Activated CD8-positive, alpha-beta T cell treated with anti-CD3 and anti-CD28 coated beads for 36 hours (primary cell): ENCODE measurements at regions not wholly inside any gene's neighbourhood (a gene's known extent, or its start where the extent isn't known, plus 50 kb on each side); places are given as distances from the start of the nearest gene placed in this dataset.
"Not testable (repeated sequence)": the region's sequence is repeated elsewhere in the genome, so short reads cannot be mapped to it uniquely, and the experiment has no call there.

Source experiments
- ATAC-seq: fragments of 200-7000 bp; cut with Tn5 transposase; one replicate; pipeline ENCODE4 v1.10.0; 2021; ENCODE audit warnings: mild to moderate bottlenecking, moderate library complexity
- CTCF ChIA-PET: fragments of 350-600 bp; sonication (Branson Sonifier 250); formaldehyde crosslinking; loops from one replicate; lab custom pipeline; 2021; ENCODE audit warnings: antibody characterized with exemption; lab: Charles Lee
- POLR2A ChIA-PET: fragments of 350-600 bp; sonication (Branson Sonifier 250); formaldehyde crosslinking; loops from one replicate; lab custom pipeline; 2021; ENCODE audit warnings: antibody characterized with exemption; lab: Charles Lee
- DNase-seq: peaks from one replicate; pipeline ENCODE4 v3.0.0-alpha.2; 2020
- H3K27ac Mint-ChIP-seq: one replicate; pipeline ENCODE4 v1.8.0; 2021; ENCODE audit warnings: mild to moderate bottlenecking, mixed read lengths
- H3K27me3 Mint-ChIP-seq: one replicate; pipeline ENCODE4 v1.8.0; 2021; ENCODE audit warnings: mixed read lengths
- H3K36me3 Mint-ChIP-seq: one replicate; pipeline ENCODE4 v1.8.0; 2021; ENCODE audit warnings: low read depth, mixed read lengths
- H3K4me1 Mint-ChIP-seq: one replicate; pipeline ENCODE4 v1.8.0; 2021; ENCODE audit warnings: low read depth, mixed read lengths
- H3K4me3 Mint-ChIP-seq: one replicate; pipeline ENCODE4 v1.8.0; 2021; ENCODE audit warnings: mild to moderate bottlenecking, moderate library complexity, mixed read lengths
- H3K9me3 Mint-ChIP-seq: one replicate; pipeline ENCODE4 v1.8.0; 2021; ENCODE audit warnings: mixed read lengths
- intact Hi-C: fragments of 100-400 bp; cut with micrococcal nuclease; formaldehyde crosslinking; loops from one replicate; pipeline ENCODE4 v1.10.0; 2022
- TF ChIP-seq, protein P1 (sequence below): fragments of 200-600 bp; IDR thresholded peaks from one replicate; pipeline ENCODE4 v1.8.0; 2022; ENCODE audit warnings: antibody characterized with exemption, mild to moderate bottlenecking

DNA sequence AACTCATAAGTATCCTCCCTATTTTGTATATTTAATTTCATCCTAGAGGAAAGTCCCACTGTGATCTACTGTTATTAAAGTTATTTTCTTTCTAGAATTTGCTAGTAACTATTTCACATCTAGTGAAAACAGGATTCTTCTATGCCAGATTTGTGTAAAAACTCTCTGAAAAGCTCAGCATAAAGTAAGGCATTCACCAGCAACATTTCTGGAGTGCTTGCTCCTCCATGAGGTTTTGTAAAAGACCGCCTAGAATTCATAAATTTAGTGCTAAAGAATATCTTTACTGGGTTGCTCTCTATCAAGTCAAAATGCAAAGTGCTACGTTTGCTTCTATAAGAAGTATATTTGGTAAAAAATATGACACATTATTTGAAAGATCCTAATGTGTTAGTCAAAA, 173.5 kb upstream of the IRAK1BP1 start:
- H3K9me3 Mint-ChIP-seq, result no peaks in the 10 kb centered on the region
- ChIA-PET CTCF (no interaction called here), POLR2A (no interaction called here)
- TF ChIP-seq, protein P1, sequence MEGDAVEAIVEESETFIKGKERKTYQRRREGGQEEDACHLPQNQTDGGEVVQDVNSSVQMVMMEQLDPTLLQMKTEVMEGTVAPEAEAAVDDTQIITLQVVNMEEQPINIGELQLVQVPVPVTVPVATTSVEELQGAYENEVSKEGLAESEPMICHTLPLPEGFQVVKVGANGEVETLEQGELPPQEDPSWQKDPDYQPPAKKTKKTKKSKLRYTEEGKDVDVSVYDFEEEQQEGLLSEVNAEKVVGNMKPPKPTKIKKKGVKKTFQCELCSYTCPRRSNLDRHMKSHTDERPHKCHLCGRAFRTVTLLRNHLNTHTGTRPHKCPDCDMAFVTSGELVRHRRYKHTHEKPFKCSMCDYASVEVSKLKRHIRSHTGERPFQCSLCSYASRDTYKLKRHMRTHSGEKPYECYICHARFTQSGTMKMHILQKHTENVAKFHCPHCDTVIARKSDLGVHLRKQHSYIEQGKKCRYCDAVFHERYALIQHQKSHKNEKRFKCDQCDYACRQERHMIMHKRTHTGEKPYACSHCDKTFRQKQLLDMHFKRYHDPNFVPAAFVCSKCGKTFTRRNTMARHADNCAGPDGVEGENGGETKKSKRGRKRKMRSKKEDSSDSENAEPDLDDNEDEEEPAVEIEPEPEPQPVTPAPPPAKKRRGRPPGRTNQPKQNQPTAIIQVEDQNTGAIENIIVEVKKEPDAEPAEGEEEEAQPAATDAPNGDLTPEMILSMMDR, result no peak
- no peaks in the 10 kb centered on the region for H3K27me3 Mint-ChIP-seq
- no peak overlapping the region for H3K4me3 Mint-ChIP-seq
- ATAC-seq, result no peak
- DNase-seq, result no peak
- no peak overlapping the region for H3K27ac Mint-ChIP-seq
- no peaks in the 10 kb centered on the region for H3K36me3 Mint-ChIP-seq
- intact Hi-C loops, result no loop called here
- H3K4me1 Mint-ChIP-seq, result no peaks in the 10 kb centered on the region

DNA sequence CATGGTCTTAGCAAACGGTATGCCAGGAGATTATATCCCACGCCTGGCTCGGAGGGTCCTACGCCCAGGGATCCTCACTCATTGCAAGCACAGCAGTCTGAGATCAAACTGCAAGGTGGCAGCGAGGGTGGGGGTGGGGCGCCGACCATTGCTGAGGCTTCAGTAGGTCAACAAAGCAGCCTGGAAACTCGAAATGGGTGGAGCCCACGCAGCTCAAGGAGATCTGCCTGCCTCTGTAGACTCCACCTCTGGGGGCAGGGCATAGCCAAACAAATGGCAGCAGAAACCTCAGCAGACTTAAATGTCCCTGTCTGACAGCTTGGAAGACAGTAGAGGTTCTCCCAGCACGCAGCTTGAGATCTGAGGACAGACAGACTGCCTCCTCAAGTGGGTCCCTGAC, 172.7 kb upstream of the IRAK1BP1 start:
- ATAC-seq, POLR2A ChIA-PET, H3K36me3 Mint-ChIP-seq, intact Hi-C loops, H3K27ac Mint-ChIP-seq, H3K4me3 Mint-ChIP-seq, DNase-seq, H3K4me1 Mint-ChIP-seq, H3K27me3 Mint-ChIP-seq, H3K9me3 Mint-ChIP-seq: not testable (repeated sequence)
- CTCF ChIA-PET, result interaction anchor here (0.6 kb wide), 1 partner anchor 1138 kb away, joined by 4 read pairs; no protein-coding TSS in a partner anchor

DNA sequence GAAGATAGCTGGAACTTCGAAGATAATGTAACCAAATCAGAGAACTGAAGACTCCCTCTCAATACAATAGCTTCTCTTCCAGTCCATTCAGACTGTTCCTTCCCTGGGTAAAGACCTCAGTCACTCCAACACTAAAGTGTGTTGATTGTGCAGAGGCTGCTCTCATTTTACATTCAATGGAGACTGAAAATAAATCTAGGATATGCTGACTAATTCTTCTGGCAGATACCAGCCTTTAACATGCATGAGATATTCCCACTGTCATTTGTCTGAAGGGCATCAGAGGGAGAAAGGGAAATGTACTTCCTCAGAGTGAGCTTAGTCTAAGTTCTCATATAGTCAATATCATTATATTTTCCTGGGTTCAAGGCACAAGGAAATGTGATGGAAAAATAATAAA, 166.4 kb upstream of the IRAK1BP1 start:
- CTCF ChIA-PET, result no interaction called here
- no peaks in the 10 kb centered on the region for H3K4me1 Mint-ChIP-seq
- H3K27ac Mint-ChIP-seq, result no peak overlapping the region
- H3K27me3 Mint-ChIP-seq, result no peaks in the 10 kb centered on the region
- intact Hi-C loops, result no loop called here
- TF ChIP-seq, protein P1, result no peak
- H3K36me3 Mint-ChIP-seq, result no peaks in the 10 kb centered on the region
- no peaks in the 10 kb centered on the region for H3K9me3 Mint-ChIP-seq
- no peak overlapping the region for H3K4me3 Mint-ChIP-seq
- POLR2A ChIA-PET, result no interaction called here
- no peak for ATAC-seq
- DNase-seq, result no peak

DNA sequence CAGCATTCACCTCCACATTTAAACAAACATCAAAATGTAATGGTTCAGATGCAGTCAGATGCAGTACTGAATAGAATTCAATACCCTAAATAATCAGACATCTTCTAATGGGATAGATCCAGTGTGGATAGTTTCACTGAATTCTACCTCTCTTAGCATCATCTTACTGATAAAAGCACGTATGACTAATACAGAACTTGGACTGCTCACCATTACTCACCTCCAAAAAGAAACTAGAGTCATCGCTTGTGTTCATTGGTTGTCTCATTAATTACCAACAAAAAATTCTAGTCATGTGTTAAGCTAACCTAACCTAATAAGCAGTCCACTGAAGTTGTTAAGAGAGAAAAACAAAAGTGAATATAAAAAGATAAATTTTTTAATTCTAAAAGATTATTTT, 165.9 kb upstream of the IRAK1BP1 start:
- H3K27ac Mint-ChIP-seq, result no peak overlapping the region
- CTCF ChIA-PET, result no interaction called here
- H3K36me3 Mint-ChIP-seq, result no peaks in the 10 kb centered on the region
- intact Hi-C loops, result no loop called here
- no peak overlapping the region for H3K4me3 Mint-ChIP-seq
- DNase-seq, result no peak
- POLR2A ChIA-PET, result no interaction called here
- no peaks in the 10 kb centered on the region for H3K9me3 Mint-ChIP-seq
- ATAC-seq, result no peak
- H3K27me3 Mint-ChIP-seq, result no peaks in the 10 kb centered on the region
- TF ChIP-seq, protein P1, result no peak
- no peaks in the 10 kb centered on the region for H3K4me1 Mint-ChIP-seq

DNA sequence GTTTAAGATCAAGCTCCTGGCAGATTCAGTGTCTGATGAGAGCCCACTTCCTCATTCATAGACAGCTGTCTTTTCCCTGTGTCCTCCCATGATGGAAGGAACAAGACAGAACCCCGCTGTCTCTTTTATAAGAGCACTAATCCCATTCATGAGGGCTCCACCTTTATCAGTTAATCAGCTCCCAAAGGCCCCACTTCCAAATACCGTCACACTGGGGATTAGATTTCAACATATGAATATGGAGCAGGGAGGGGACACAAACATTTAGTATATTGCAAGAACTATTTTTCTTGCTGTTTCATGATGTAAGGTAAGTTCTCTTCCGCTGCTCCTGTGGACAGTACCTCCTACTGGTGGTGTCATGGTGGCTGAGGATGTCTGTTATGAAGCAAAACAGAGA, 158.3 kb upstream of the IRAK1BP1 start:
- no peak for DNase-seq
- Mint-ChIP-seq H3K27ac (no peak overlapping the region), H3K4me3 (no peak overlapping the region), H3K27me3 (no peaks in the 10 kb centered on the region), H3K9me3 (no peaks in the 10 kb centered on the region), H3K36me3 (no peaks in the 10 kb centered on the region), H3K4me1 (no peaks in the 10 kb centered on the region)
- intact Hi-C loops, result no loop called here
- ChIA-PET POLR2A (no interaction called here), CTCF (no interaction called here)
- TF ChIP-seq, protein P1, result no peak
- ATAC-seq, result no peak

DNA sequence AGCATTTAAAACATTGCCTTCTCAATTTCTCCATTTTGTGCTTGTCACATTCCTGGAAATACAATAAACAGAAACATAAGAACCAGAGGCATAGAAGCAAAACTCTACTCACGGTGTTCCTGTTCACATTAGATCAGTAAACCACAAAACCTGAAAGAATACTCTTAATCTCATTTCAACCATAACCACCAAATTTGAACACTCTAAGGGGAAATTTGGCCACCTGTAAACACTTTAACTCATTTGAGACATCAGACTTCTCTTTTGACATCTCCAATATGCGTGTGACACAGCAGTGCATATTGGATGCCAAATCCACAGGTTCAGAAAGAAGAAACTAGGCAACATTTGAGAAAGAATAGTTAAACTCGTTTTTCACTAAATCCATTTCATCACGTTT, 153.8 kb upstream of the IRAK1BP1 start:
- Mint-ChIP-seq H3K9me3 (no peaks in the 10 kb centered on the region), H3K27me3 (no peaks in the 10 kb centered on the region), H3K36me3 (no peaks in the 10 kb centered on the region), H3K27ac (no peak overlapping the region), H3K4me1 (no peaks in the 10 kb centered on the region), H3K4me3 (no peak overlapping the region)
- intact Hi-C loops, result no loop called here
- DNase-seq (no peak), ATAC-seq (no peak)
- ChIA-PET CTCF (no interaction called here), POLR2A (no interaction called here)
- TF ChIP-seq, protein P1, result no peak
